ENCODE measurements at regions not wholly inside any gene's neighbourhood (a gene's known extent, or its start where the extent isn't known, plus 50 kb on each side); places are given as distances from the start of the nearest gene placed in this dataset.

DNA sequence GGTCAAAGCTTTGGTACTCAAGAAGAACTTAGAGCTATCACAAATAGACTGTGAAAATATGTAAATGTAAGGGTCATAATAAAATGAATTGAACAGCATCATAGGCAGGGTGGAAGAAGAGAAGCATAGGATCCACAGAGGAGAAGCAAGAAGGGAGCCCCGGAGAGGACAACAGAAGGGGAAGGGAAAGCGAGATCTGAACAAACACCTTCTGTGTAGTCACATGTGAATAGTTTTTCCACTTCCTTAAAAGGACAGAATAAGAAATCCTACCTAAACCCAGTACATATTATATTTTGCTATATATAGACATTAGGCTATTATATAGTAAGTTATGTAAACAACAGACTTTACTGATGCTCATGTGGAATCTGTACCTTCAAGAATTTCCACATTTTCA is 160.2 kb downstream of the DKK1 start:
- Histone ChIP-seq H3F3A (ENCODE audit: insufficient read depth, low read length) (no peaks in the 10 kb centered on the region), H3K27ac (ENCODE audit: low read depth, low read length, poor library complexity, severe bottlenecking) (no peak overlapping the region), H3K9me2 (ENCODE audit: low read depth, low read length) (no peaks in the 10 kb centered on the region), H3K9me3 (ENCODE audit: low read length) (no peaks in the 10 kb centered on the region), H3K36me3 (ENCODE audit: insufficient read depth, low read length) (no peaks in the 10 kb centered on the region), H3K4me1 (ENCODE audit: insufficient read depth, low read length, severe bottlenecking) (no peaks in the 10 kb centered on the region), H4K20me1 (ENCODE audit: insufficient read depth, low read length) (no peaks in the 10 kb centered on the region), H3K4me3 (ENCODE audit: low read depth, low read length, poor library complexity, severe bottlenecking) (no peak overlapping the region), H3K79me2 (ENCODE audit: insufficient read depth, low read length) (no peaks in the 10 kb centered on the region), H2AFZ (ENCODE audit: low read length) (no peak overlapping the region), H3K9ac (ENCODE audit: low read length) (no peak overlapping the region), H3K4me2 (ENCODE audit: low read length) (no peak overlapping the region), H3K27me3 (ENCODE audit: insufficient read depth, low read length) (no peaks in the 10 kb centered on the region)
- TF ChIP-seq, protein P1, sequence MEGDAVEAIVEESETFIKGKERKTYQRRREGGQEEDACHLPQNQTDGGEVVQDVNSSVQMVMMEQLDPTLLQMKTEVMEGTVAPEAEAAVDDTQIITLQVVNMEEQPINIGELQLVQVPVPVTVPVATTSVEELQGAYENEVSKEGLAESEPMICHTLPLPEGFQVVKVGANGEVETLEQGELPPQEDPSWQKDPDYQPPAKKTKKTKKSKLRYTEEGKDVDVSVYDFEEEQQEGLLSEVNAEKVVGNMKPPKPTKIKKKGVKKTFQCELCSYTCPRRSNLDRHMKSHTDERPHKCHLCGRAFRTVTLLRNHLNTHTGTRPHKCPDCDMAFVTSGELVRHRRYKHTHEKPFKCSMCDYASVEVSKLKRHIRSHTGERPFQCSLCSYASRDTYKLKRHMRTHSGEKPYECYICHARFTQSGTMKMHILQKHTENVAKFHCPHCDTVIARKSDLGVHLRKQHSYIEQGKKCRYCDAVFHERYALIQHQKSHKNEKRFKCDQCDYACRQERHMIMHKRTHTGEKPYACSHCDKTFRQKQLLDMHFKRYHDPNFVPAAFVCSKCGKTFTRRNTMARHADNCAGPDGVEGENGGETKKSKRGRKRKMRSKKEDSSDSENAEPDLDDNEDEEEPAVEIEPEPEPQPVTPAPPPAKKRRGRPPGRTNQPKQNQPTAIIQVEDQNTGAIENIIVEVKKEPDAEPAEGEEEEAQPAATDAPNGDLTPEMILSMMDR (IDR thresholded peaks at IDR 0.05; ENCODE audit: low read length), result no peak
- no peak for TF ChIP-seq EZH2 (IDR thresholded peaks at IDR 0.05; ENCODE audit: borderline replicate concordance, low read length)

GRCh38 chr10:52477305-52477704 is 163.2 kb downstream of the DKK1 start:
- TF ChIP-seq, protein P1 (IDR thresholded peaks at IDR 0.05; ENCODE audit: low read length), result no peak
- no peak for TF ChIP-seq EZH2 (IDR thresholded peaks at IDR 0.05; ENCODE audit: borderline replicate concordance, low read length)
- no peaks in the 10 kb centered on the region for H3K27me3 ChIP-seq (ENCODE audit: insufficient read depth, low read length)
- no peaks in the 10 kb centered on the region for H3K4me1 ChIP-seq (ENCODE audit: insufficient read depth, low read length, severe bottlenecking)
- no peak overlapping the region for H3K27ac ChIP-seq (ENCODE audit: low read depth, low read length, poor library complexity, severe bottlenecking)
- no peak overlapping the region for H3K4me2 ChIP-seq (ENCODE audit: low read length)
- H4K20me1 ChIP-seq (ENCODE audit: insufficient read depth, low read length), result no peaks in the 10 kb centered on the region
- H3K9me3 ChIP-seq (ENCODE audit: low read length), result no peaks in the 10 kb centered on the region
- H3K36me3 ChIP-seq (ENCODE audit: insufficient read depth, low read length), result no peaks in the 10 kb centered on the region
- H3K9ac ChIP-seq (ENCODE audit: low read length), result no peak overlapping the region
- H2AFZ ChIP-seq (ENCODE audit: low read length), result no peak overlapping the region
- no peak overlapping the region for H3K4me3 ChIP-seq (ENCODE audit: low read depth, low read length, poor library complexity, severe bottlenecking)
- H3K9me2 ChIP-seq (ENCODE audit: low read depth, low read length), result no peaks in the 10 kb centered on the region
- H3F3A ChIP-seq (ENCODE audit: insufficient read depth, low read length), result no peaks in the 10 kb centered on the region
- no peaks in the 10 kb centered on the region for H3K79me2 ChIP-seq (ENCODE audit: insufficient read depth, low read length)

DNA sequence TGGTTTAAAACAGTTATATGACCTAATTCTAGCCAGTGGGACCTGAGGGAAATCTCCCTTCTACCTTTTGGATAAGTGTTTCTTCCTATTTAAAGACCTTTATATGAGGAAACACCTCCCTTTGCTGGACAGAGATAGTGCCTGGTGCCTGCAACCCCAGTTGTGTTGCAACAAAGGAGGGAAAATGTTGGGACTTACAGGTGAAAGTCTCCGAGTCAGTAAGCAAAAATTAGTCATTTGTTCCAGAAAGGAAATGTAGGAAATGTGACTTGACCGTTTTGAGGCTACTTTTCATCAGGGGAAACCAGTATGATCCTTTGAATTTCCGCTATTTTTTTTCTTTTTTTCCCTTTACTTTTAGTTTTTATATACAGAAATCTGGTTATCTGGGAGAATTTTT is 165.5 kb downstream of the DKK1 start:
- no peak overlapping the region for H3K4me2 ChIP-seq (ENCODE audit: low read length)
- H4K20me1 ChIP-seq (ENCODE audit: insufficient read depth, low read length), result no peaks in the 10 kb centered on the region
- no peaks in the 10 kb centered on the region for H3K27me3 ChIP-seq (ENCODE audit: insufficient read depth, low read length)
- no peaks in the 10 kb centered on the region for H3K36me3 ChIP-seq (ENCODE audit: insufficient read depth, low read length)
- H3K9ac ChIP-seq (ENCODE audit: low read length), result no peak overlapping the region
- no peaks in the 10 kb centered on the region for H3K9me2 ChIP-seq (ENCODE audit: low read depth, low read length)
- no peak overlapping the region for H3K27ac ChIP-seq (ENCODE audit: low read depth, low read length, poor library complexity, severe bottlenecking)
- TF ChIP-seq, protein P1 (IDR thresholded peaks at IDR 0.05; ENCODE audit: low read length), result no peak
- TF ChIP-seq EZH2 (IDR thresholded peaks at IDR 0.05; ENCODE audit: borderline replicate concordance, low read length), result no peak
- no peak overlapping the region for H2AFZ ChIP-seq (ENCODE audit: low read length)
- H3K9me3 ChIP-seq (ENCODE audit: low read length), result no peaks in the 10 kb centered on the region
- no peaks in the 10 kb centered on the region for H3F3A ChIP-seq (ENCODE audit: insufficient read depth, low read length)
- H3K4me3 ChIP-seq (ENCODE audit: low read depth, low read length, poor library complexity, severe bottlenecking), result no peak overlapping the region
- no peaks in the 10 kb centered on the region for H3K4me1 ChIP-seq (ENCODE audit: insufficient read depth, low read length, severe bottlenecking)
- no peaks in the 10 kb centered on the region for H3K79me2 ChIP-seq (ENCODE audit: insufficient read depth, low read length)
